A549 (cell line): ENCODE measurements at regions not wholly inside any gene's neighbourhood (a gene's known extent, or its start where the extent isn't known, plus 50 kb on each side); places are given as distances from the start of the nearest gene placed in this dataset.

Source experiments
- ATAC-seq, 2 experiments: fragments of 200-7000 bp in 1 of 2; fragments of >200 bp in 1 of 2; cut with Nextera tagmentation in 1 of 2; cut with Tn5 transposase in 1 of 2; 3 replicates each; pipeline versions ENCODE4 v1.8.0 to v1.9.1; 2018 to 2020; ENCODE audit warnings: mild to moderate bottlenecking in 1 of 2, moderate library complexity in 1 of 2
- CTCF ChIA-PET: fragments of 300-600 bp; sonication (Branson Sonifier 250); formaldehyde crosslinking; extraction: SDS; loops from one replicate; lab custom pipeline; 2021; ENCODE audit warnings: antibody characterized with exemption, inconsistent platforms; lab: Yijun Ruan, JAX
- POLR2A ChIA-PET: fragments of 350-600 bp; formaldehyde crosslinking; extraction: SDS; loops from one replicate; lab custom pipeline; 2021; ENCODE audit warnings: antibody characterized with exemption, inconsistent platforms; lab: Yijun Ruan, JAX
- DNase-seq, 2 experiments: peaks; one replicate each; pipeline versions ENCODE4 v3.0.0 to v3.0.0-alpha.2; 2011 to 2016; ENCODE audit warnings: low read depth in 1 of 2, low spot score in 1 of 2
- FAIRE-seq: peaks from 2 replicates; lab custom pipeline; 2011; peaks lifted over from hg19 to GRCh38; lab: Jason Lieb, UNC
- H3K27ac ChIP-seq, 2 experiments: fragments of >200 bp; sonication (Bioruptor Twin); formaldehyde crosslinking; 3 replicates each; pipeline ENCODE4 v1.5.1; 2016 to 2017
- H3K4me1 ChIP-seq: fragments of >200 bp; sonication (Bioruptor Twin); formaldehyde crosslinking; 3 replicates; pipeline ENCODE4 v1.6.1; 2016
- H3K4me2 ChIP-seq: fragments of >200 bp; sonication (Bioruptor Twin); formaldehyde crosslinking; 3 replicates; pipeline ENCODE4 v1.6.1; 2016
- H3K4me3 ChIP-seq: fragments of >200 bp; sonication (Bioruptor Twin); formaldehyde crosslinking; 3 replicates; pipeline ENCODE4 v1.5.1; 2016
- H3K9me3 ChIP-seq: fragments of >200 bp; sonication (Bioruptor Twin); formaldehyde crosslinking; 3 replicates; pipeline ENCODE4 v1.6.1; 2016
- CBX2 ChIP-seq: fragments of 200-600 bp; sonication (generic); IDR thresholded peaks from 2 replicates; pipeline ENCODE4 v1.6.1; 2016; ENCODE audit warnings: low read depth, mild to moderate bottlenecking, borderline replicate concordance
- CEBPB ChIP-seq, 2 experiments: fragments of >200 bp in 1 of 2; sonication (Bioruptor Twin) in 1 of 2; formaldehyde crosslinking in 1 of 2; IDR thresholded peaks; 2 replicates each; pipeline ENCODE4 v1.6.1; 2012 to 2016
- CTCF ChIP-seq: fragments of >200 bp; sonication (Bioruptor Twin); formaldehyde crosslinking; IDR thresholded peaks from 3 replicates; pipeline ENCODE4 v1.5.1; 2016
- EHF ChIP-seq: fragments of 250-450 bp; sonication (Bioruptor Pico); IDR thresholded peaks from 2 replicates; pipeline ENCODE4 v1.5.0; 2020; ENCODE audit warnings: mild to moderate bottlenecking
- EHMT2 ChIP-seq: fragments of 200-600 bp; sonication (generic); IDR thresholded peaks from 2 replicates; pipeline ENCODE4 v1.6.1; 2016; ENCODE audit warnings: antibody characterized with exemption, low read depth, mild to moderate bottlenecking, moderate library complexity
- FOSB ChIP-seq: fragments of 250-450 bp; sonication (Bioruptor Pico); IDR thresholded peaks from 2 replicates; pipeline ENCODE4 v1.5.0; 2020; ENCODE audit warnings: mild to moderate bottlenecking, moderate library complexity
- FOXS1 ChIP-seq: fragments of 250-450 bp; sonication (Bioruptor Pico); IDR thresholded peaks from 2 replicates; pipeline ENCODE4 v1.5.0; 2020; ENCODE audit warnings: mild to moderate bottlenecking, moderate library complexity
- GATA3 ChIP-seq: IDR thresholded peaks from 2 replicates; pipeline ENCODE4 v1.6.1; 2012; ENCODE audit warnings: borderline replicate concordance
- HDAC2 ChIP-seq: fragments of 200-600 bp; sonication (generic); IDR thresholded peaks from 2 replicates; pipeline ENCODE4 v1.6.1; 2016
- HES2 ChIP-seq: fragments of >200 bp; sonication (Bioruptor Twin); formaldehyde crosslinking; IDR thresholded peaks from 2 replicates; pipeline ENCODE4 v1.6.1; 2016
- HEYL ChIP-seq: fragments of 250-450 bp; sonication (Bioruptor Pico); IDR thresholded peaks from 2 replicates; pipeline ENCODE4 v1.8.0; 2021; ENCODE audit warnings: mild to moderate bottlenecking, moderate library complexity
- HMGXB4 ChIP-seq: fragments of 250-450 bp; sonication (Bioruptor Pico); IDR thresholded peaks from 2 replicates; pipeline ENCODE4 v1.5.0; 2021; ENCODE audit warnings: mild to moderate bottlenecking, moderate library complexity, borderline replicate concordance
- HOXB13 ChIP-seq: fragments of 250-450 bp; sonication (Bioruptor Pico); IDR thresholded peaks from 2 replicates; pipeline ENCODE4 v1.5.0; 2020; ENCODE audit warnings: low read depth, mild to moderate bottlenecking, moderate library complexity
- HOXB5 ChIP-seq: fragments of 250-450 bp; sonication (Bioruptor Pico); IDR thresholded peaks from 2 replicates; pipeline ENCODE4 v1.5.0; 2020; ENCODE audit warnings: mild to moderate bottlenecking, moderate library complexity
- NR3C1 ChIP-seq: fragments of >200 bp; sonication (Bioruptor Twin); formaldehyde crosslinking; IDR thresholded peaks from 3 replicates; pipeline ENCODE4 v1.6.1; 2017
- POLR2A ChIP-seq: IDR thresholded peaks from 2 replicates; pipeline ENCODE4 v1.6.1; 2012; ENCODE audit warnings: mild to moderate bottlenecking, low read length
- RAD21 ChIP-seq, 2 experiments: fragments of >200 bp in 1 of 2; sonication (Bioruptor Twin) in 1 of 2; formaldehyde crosslinking in 1 of 2; IDR thresholded peaks in 1 of 2; conservative IDR thresholded peaks in 1 of 2; 2 replicates in 1 of 2; 3 replicates in 1 of 2; pipeline ENCODE4 v1.6.1; 2012 to 2018; ENCODE audit warnings: inconsistent platforms in 1 of 2
- RFX5 ChIP-seq: fragments of 450-650 bp; IDR thresholded peaks from 2 replicates; pipeline ENCODE4 v1.7.1; 2014; ENCODE audit warnings: antibody characterized with exemption, mild to moderate bottlenecking, moderate library complexity
- SMC3 ChIP-seq: fragments of >200 bp; sonication (Bioruptor Twin); formaldehyde crosslinking; IDR thresholded peaks from 3 replicates; pipeline ENCODE4 v1.6.1; 2018; ENCODE audit warnings: inconsistent platforms
- SREBF2 ChIP-seq: fragments of 450-650 bp; IDR thresholded peaks from 2 replicates; pipeline ENCODE4 v1.6.1; 2014; ENCODE audit warnings: mild to moderate bottlenecking, moderate library complexity
- TP53 ChIP-seq: fragments of 250-450 bp; sonication (Bioruptor Pico); IDR thresholded peaks from 2 replicates; pipeline ENCODE4 v1.5.0; 2021; ENCODE audit warnings: mild to moderate bottlenecking, moderate library complexity
- USF2 ChIP-seq: fragments of 450-650 bp; IDR thresholded peaks from 2 replicates; pipeline ENCODE4 v1.6.1; 2014; ENCODE audit warnings: antibody characterized with exemption
- ZFP36 ChIP-seq: fragments of 450-650 bp; IDR thresholded peaks from 2 replicates; pipeline ENCODE4 v1.6.1; 2014; ENCODE audit warnings: borderline replicate concordance; ENCODE audit not compliant: partially characterized antibody
- ZSCAN20 ChIP-seq: fragments of 250-450 bp; sonication (Bioruptor Pico); IDR thresholded peaks from 2 replicates; pipeline ENCODE4 v1.8.0; 2022; ENCODE audit warnings: mild to moderate bottlenecking, moderate library complexity
- WGBS: methylation state at CpG from one replicate; pipeline ENCODE4 v1.1.6; 2017; ENCODE audit errors: missing lambda C conversion rate; 5-methylcytosine and 5-hydroxymethylcytosine counted together
- TF ChIP-seq, protein P1 (sequence below): IDR thresholded peaks from 2 replicates; pipeline ENCODE4 v1.6.1; 2012
- TF ChIP-seq, protein P2 (sequence below): fragments of 250-450 bp; sonication (Bioruptor Pico); IDR thresholded peaks from 2 replicates; pipeline ENCODE4 v1.5.0; 2020; ENCODE audit warnings: low read depth, mild to moderate bottlenecking, moderate library complexity

DNA sequence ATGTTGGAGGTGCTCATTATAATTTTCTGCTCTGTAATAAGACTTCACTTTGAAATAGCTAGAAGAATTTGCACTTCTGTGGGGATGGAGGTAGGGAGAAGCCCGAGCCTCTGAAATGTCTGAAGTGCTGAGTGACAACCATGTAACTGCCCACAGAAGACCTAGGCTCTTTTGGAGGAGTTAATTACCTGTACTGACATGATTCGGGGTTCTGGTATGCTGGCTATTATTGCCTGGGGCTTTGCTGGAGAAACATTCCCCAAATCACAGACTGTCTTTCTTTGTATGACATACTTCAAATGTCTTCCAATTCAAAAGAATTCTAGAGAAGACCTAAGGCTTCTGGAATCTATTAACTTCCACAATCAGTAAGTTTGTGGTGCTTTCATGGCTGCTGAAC lies 211.2 kb upstream of the POF1B start:
- H3K4me3 ChIP-seq: no peak overlapping the region
- no peak overlapping the region for H3K4me2 ChIP-seq
- no peaks in the 10 kb centered on the region for H3K9me3 ChIP-seq
- no peak overlapping the region for H3K27ac ChIP-seq
- FAIRE-seq: no peak
- WGBS: 3% methylated on average over 2 of the region's 2 CpGs
- TF ChIP-seq EHF (CRISPR knock-in tag) (no peak), USF2 (no peak), ZSCAN20 (CRISPR knock-in tag) (no peak), HES2 (no peak), SREBF2 (no peak), GATA3 (no peak), HOXB5 (no peak), CBX2 (no peak), HMGXB4 (CRISPR knock-in tag) (no peak), NR3C1 (no peak)
- POLR2A ChIA-PET: no interaction called here
- no peak for ATAC-seq
- H3K4me1 ChIP-seq: no peaks in the 10 kb centered on the region
- CTCF ChIA-PET: no interaction called here
- DNase-seq: no peak

DNA sequence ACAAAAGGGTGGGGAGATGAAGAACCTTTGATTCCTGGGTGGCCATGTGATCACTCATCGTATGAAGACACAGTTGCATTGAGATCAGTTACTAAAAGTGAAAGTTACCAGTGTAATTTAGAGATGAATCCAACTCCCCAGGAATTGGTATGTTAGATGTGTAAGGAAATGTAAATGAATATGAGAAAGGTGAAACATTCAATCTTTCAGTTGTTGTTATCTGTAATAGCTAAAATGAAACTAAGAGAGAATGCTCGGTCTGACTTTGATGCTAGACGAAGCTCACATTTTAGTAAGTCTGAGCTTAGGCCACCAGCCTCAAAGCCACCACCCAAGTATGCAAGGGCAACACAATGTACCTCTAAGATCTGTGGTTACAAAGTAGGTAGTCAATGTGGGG lies 194.3 kb upstream of the POF1B start:
- H3K4me3 ChIP-seq: no peak overlapping the region
- no peak overlapping the region for H3K4me2 ChIP-seq
- DNase-seq (no peak), ATAC-seq (no peak), FAIRE-seq (no peak)
- ChIA-PET POLR2A (no interaction called here), CTCF (no interaction called here)
- H3K27ac ChIP-seq: no peak overlapping the region
- no peaks in the 10 kb centered on the region for H3K9me3 ChIP-seq
- no peaks in the 10 kb centered on the region for H3K4me1 ChIP-seq
- TF ChIP-seq RAD21 (conservative IDR thresholded peaks at IDR 0.05 in 1 of 2, IDR thresholded peaks at IDR 0.05 in 1 of 2): no peak
- no peak for TF ChIP-seq HOXB13
- no peak for TF ChIP-seq HES2
- no peak for TF ChIP-seq HDAC2
- no peak for TF ChIP-seq ZSCAN20 (CRISPR knock-in tag)
- TF ChIP-seq, protein P1, sequence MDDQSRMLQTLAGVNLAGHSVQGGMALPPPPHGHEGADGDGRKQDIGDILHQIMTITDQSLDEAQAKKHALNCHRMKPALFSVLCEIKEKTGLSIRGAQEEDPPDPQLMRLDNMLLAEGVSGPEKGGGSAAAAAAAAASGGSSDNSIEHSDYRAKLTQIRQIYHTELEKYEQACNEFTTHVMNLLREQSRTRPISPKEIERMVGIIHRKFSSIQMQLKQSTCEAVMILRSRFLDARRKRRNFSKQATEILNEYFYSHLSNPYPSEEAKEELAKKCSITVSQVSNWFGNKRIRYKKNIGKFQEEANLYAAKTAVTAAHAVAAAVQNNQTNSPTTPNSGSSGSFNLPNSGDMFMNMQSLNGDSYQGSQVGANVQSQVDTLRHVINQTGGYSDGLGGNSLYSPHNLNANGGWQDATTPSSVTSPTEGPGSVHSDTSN: no peak
- TF ChIP-seq, all 56 proteins: peak for 0
- WGBS: 6% methylated on average over 3 of the region's 3 CpGs

- TF ChIP-seq POLR2A (no peak), HEYL (CRISPR knock-in tag) (no peak), RFX5 (no peak), SMC3 (no peak), ZFP36 (no peak), TP53 (CRISPR knock-in tag) (no peak), NR3C1 (no peak), CEBPB (IDR thresholded peaks at IDR 0.05) (no peak), GATA3 (no peak), EHMT2 (no peak), CTCF (no peak), RAD21 (conservative IDR thresholded peaks at IDR 0.05 in 1 of 2, IDR thresholded peaks at IDR 0.05 in 1 of 2) (no peak), FOSB (CRISPR knock-in tag) (no peak), FOXS1 (CRISPR knock-in tag) (no peak), HDAC2 (no peak), HES2 (no peak)
- TF ChIP-seq, protein P2, sequence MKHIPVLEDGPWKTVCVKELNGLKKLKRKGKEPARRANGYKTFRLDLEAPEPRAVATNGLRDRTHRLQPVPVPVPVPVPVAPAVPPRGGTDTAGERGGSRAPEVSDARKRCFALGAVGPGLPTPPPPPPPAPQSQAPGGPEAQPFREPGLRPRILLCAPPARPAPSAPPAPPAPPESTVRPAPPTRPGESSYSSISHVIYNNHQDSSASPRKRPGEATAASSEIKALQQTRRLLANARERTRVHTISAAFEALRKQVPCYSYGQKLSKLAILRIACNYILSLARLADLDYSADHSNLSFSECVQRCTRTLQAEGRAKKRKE (CRISPR knock-in tag): no peak
- TF ChIP-seq, protein P1: no peak
- ATAC-seq: no peak
- H3K27ac ChIP-seq: no peak overlapping the region
- no peak overlapping the region for H3K4me3 ChIP-seq
- ChIA-PET POLR2A (no interaction called here), CTCF (no interaction called here)
- WGBS: 0% methylated on average over 1 of the region's 1 CpG
- no peak for DNase-seq
- H3K4me2 ChIP-seq: no peak overlapping the region
- FAIRE-seq: no peak
- H3K9me3 ChIP-seq: no peaks in the 10 kb centered on the region
- H3K4me1 ChIP-seq: no peaks in the 10 kb centered on the region
Measured at GRCh38 chrX:85570496-85570895, 191.0 kb upstream of the POF1B start.
